ENCODE measurements at regions not wholly inside any gene's neighbourhood (a gene's known extent, or its start where the extent isn't known, plus 50 kb on each side); places are given as distances from the start of the nearest gene placed in this dataset.
"Not testable (repeated sequence)": the region's sequence is repeated elsewhere in the genome, so short reads cannot be mapped to it uniquely, and the experiment has no call there.

- H4K91ac ChIP-seq (replicated peaks; ENCODE audit: insufficient read length, low read length); H3K18ac ChIP-seq (ENCODE audit: extremely low read depth, low read length); H3K4ac ChIP-seq (replicated peaks; ENCODE audit: insufficient read length, low read depth, low read length); H3K23me2 ChIP-seq (ENCODE audit: low read depth, low read length); H3K36me3 ChIP-seq (ENCODE audit: control insufficient read depth in 2 of 4, insufficient read depth in 4 of 4, low read length in 3 of 4); H3K27me3 ChIP-seq (replicated peaks in 1 of 4; ENCODE audit: control insufficient read depth in 3 of 4, extremely low read depth in 1 of 4, insufficient read depth in 3 of 4, low read length in 3 of 4); H3K9me3 ChIP-seq (ENCODE audit: insufficient read depth in 2 of 2, low read depth in 1 of 2, low read length in 1 of 2); H2BK15ac ChIP-seq (ENCODE audit: low read length); H3K79me1 ChIP-seq (ENCODE audit: low read depth, low read length); DNase-seq (ENCODE audit: low read depth in 1 of 2, low spot score in 2 of 2); FAIRE-seq; H4K5ac ChIP-seq (ENCODE audit: insufficient read length, low read depth, low read length); H3K27ac ChIP-seq (ENCODE audit: low read depth, low read length); H2AK5ac ChIP-seq (ENCODE audit: low read depth, low read length); H2BK5ac ChIP-seq (ENCODE audit: low read depth, low read length); H3K14ac ChIP-seq (ENCODE audit: insufficient read length); POLR2A ChIA-PET (ENCODE audit: partially characterized antibody); H3K23ac ChIP-seq (ENCODE audit: insufficient read length); H3K4me3 ChIP-seq (ENCODE audit: extremely low read depth in 1 of 4, insufficient read depth in 2 of 4, low read depth in 3 of 4, low read length in 4 of 4); H4K8ac ChIP-seq (ENCODE audit: extremely low read depth, insufficient read depth, low read length); H4K20me1 ChIP-seq (replicated peaks in 1 of 2; ENCODE audit: control insufficient read depth in 1 of 2, insufficient read depth in 2 of 2, low read length in 2 of 2); H3K79me2 ChIP-seq (ENCODE audit: control insufficient read depth in 1 of 2, insufficient read depth in 2 of 2, low read length in 2 of 2); H3K4me1 ChIP-seq (replicated peaks in 1 of 4; ENCODE audit: control insufficient read depth in 3 of 4, insufficient read depth in 4 of 4, low read length in 3 of 4); H2BK12ac ChIP-seq (ENCODE audit: low read depth, low read length); H2BK20ac ChIP-seq (ENCODE audit: low read length); H3K4me2 ChIP-seq (ENCODE audit: insufficient read depth in 1 of 2, low read depth in 2 of 2, low read length in 2 of 2); H2AFZ ChIP-seq (ENCODE audit: low read length); H2BK120ac ChIP-seq (replicated peaks; ENCODE audit: low read depth, low read length); H3K56ac ChIP-seq (replicated peaks; ENCODE audit: insufficient read length, low read depth, low read length); H3K9ac ChIP-seq (replicated peaks in 1 of 4; ENCODE audit: extremely low read depth in 1 of 4, low read depth in 3 of 4, low read length in 3 of 4): not testable (repeated sequence)
- WGBS, 2 experiments (ENCODE audit: extremely low coverage in 1 of 2, insufficient coverage in 1 of 2, insufficient read length in 1 of 2, insufficient replicate concordance in 2 of 2, low coverage in 1 of 2, low lambda C conversion rate in 2 of 2, missing lambda C conversion rate in 1 of 2): 94% methylated on average over 9 of the region's 10 CpGs; no CpG with 5 or more reads in 1 of the 2 experiments
- CTCF ChIA-PET (ENCODE audit: partially characterized antibody): interaction anchor here (1.1 to 4.4 kb wide), 4 partner anchors 11 to 365 kb away, joined by 4 to 23 read pairs (median 6); no protein-coding TSS in a partner anchor
Observed at GRCh38 chr21:32831779-32832178, 60.2 kb upstream of the PAXBP1 start.
